Pons (tissue), 1 donor: ENCODE measurements at regions not wholly inside any gene's neighbourhood (a gene's known extent, or its start where the extent isn't known, plus 50 kb on each side); places are given as distances from the start of the nearest gene placed in this dataset.
"Not testable (repeated sequence)": the region's sequence is repeated elsewhere in the genome, so short reads cannot be mapped to it uniquely, and the experiment has no call there.

Experiments
- DNase-seq: peaks from one replicate; pipeline ENCODE4 v3.0.0-alpha.2; 2016; ENCODE audit warnings: low spot score

GRCh38 chr3:20400281-20400680 lies 214.3 kb upstream of the SGO1 start:
- DNase-seq: no peak

GRCh38 chr3:20396335-20396734 lies 210.3 kb upstream of the SGO1 start:
- DNase-seq: no peak

- no peak for DNase-seq
Observed at GRCh38 chr3:20395692-20396091, 209.7 kb upstream of the SGO1 start.

- no peak for DNase-seq
Observed at GRCh38 chr3:20394243-20394642, 208.2 kb upstream of the SGO1 start.

GRCh38 chr3:20391644-20392043 lies 205.6 kb upstream of the SGO1 start:
- no peak for DNase-seq

GRCh38 chr3:20388971-20389370 lies 203.0 kb upstream of the SGO1 start:
- DNase-seq: no peak

GRCh38 chr3:20380295-20380694 lies 194.3 kb upstream of the SGO1 start:
- DNase-seq: no peak

- DNase-seq: no peak
Observed at GRCh38 chr3:20378315-20378714, 192.3 kb upstream of the SGO1 start.

- no peak for DNase-seq
Observed at GRCh38 chr3:20376665-20377217, 190.7 kb upstream of the SGO1 start.

GRCh38 chr3:20375302-20375701 lies 189.3 kb upstream of the SGO1 start:
- DNase-seq: no peak

GRCh38 chr3:20370273-20371063 lies 184.5 kb upstream of the SGO1 start:
- not testable (repeated sequence) for DNase-seq

GRCh38 chr3:20361000-20361399 lies 175.0 kb upstream of the SGO1 start:
- no peak for DNase-seq

- no peak for DNase-seq
Observed at GRCh38 chr3:20353286-20353685, 167.3 kb upstream of the SGO1 start.

GRCh38 chr3:20352546-20353179 lies 166.7 kb upstream of the SGO1 start:
- no peak for DNase-seq

- DNase-seq: no peak
Observed at GRCh38 chr3:20350449-20350848, 164.4 kb upstream of the SGO1 start.

GRCh38 chr3:20346916-20347315 lies 160.9 kb upstream of the SGO1 start:
- DNase-seq: no peak

- no peak for DNase-seq
Observed at GRCh38 chr3:20346369-20346768, 160.4 kb upstream of the SGO1 start.

GRCh38 chr3:20344400-20344959 lies 158.5 kb upstream of the SGO1 start:
- DNase-seq: no peak

- DNase-seq: no peak
Observed at GRCh38 chr3:20343790-20344189, 157.8 kb upstream of the SGO1 start.

- DNase-seq: peak; percentile 75
Observed at GRCh38 chr3:20340324-20340928, 154.4 kb upstream of the SGO1 start.

GRCh38 chr3:20336572-20336971 lies 150.6 kb upstream of the SGO1 start:
- no peak for DNase-seq

GRCh38 chr3:20334842-20335241 lies 148.8 kb upstream of the SGO1 start:
- no peak for DNase-seq

- DNase-seq: no peak
Observed at GRCh38 chr3:20327889-20328288, 141.9 kb upstream of the SGO1 start.
